ENCODE measurements at regions not wholly inside any gene's neighbourhood (a gene's known extent, or its start where the extent isn't known, plus 50 kb on each side); places are given as distances from the start of the nearest gene placed in this dataset.

- DNase-seq = no peak
- no peak overlapping the region for H3K4me3 Mint-ChIP-seq
- H3K27ac Mint-ChIP-seq = no peak overlapping the region
- peaks cover 14% of the 10 kb centered on the region for H3K4me1 Mint-ChIP-seq
- peaks cover 3% of the 10 kb centered on the region for H3K9me3 Mint-ChIP-seq
- no peak for TF ChIP-seq CTCF (IDR thresholded peaks at IDR 0.05)
- no peaks in the 10 kb centered on the region for H3K36me3 Mint-ChIP-seq (ENCODE audit: low read depth)
- peaks cover 3% of the 10 kb centered on the region for H3K27me3 Mint-ChIP-seq (ENCODE audit: low read depth, poor library complexity)
These were observed 98.7 kb upstream of the DAB1 start for GRCh38 chr1:57522575-57522974.

DNA sequence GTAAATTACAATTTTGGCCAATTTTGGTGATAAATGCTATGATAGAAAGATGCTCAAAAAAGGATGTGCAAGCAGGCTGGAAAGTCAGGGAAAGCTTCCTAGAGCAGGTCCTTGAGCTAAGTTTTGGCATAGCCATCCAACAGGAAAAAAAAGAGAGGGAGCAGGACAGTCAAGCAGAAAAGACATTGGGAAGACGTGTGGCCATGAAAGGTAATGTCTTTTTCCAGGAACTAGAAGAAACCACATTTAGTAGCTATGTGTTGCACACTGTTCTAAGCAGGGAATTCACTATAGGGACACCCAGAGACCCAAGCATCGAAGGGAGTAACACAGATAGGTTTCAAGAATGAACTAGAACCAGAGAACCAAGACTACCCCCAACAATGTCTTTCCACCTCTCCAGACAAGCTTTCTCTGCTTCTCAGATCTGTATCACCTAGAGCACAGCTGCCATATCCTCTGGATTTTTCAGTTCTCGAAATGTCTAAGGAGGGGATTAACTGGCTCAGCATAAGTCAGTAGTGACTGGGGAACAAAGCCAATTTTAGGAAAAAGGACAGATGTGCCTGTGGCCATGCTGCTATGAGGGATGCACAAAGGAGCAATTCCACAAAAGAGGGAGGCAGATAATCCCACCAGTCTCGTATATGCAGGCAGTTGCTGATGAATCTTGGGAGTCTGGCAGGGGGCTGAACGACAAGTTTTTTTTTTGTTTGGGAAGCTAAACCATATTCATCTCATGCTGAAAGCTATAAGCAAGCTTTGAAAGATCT, 97.1 kb upstream of the DAB1 start:
- no peak overlapping the region for H3K27ac Mint-ChIP-seq
- H3K4me1 Mint-ChIP-seq = peaks cover 15% of the 10 kb centered on the region
- DNase-seq = no peak
- H3K4me3 Mint-ChIP-seq = no peak overlapping the region
- peaks cover 3% of the 10 kb centered on the region for H3K27me3 Mint-ChIP-seq (ENCODE audit: low read depth, poor library complexity)
- H3K36me3 Mint-ChIP-seq (ENCODE audit: low read depth) = no peaks in the 10 kb centered on the region
- no peaks in the 10 kb centered on the region for H3K9me3 Mint-ChIP-seq
- TF ChIP-seq CTCF (IDR thresholded peaks at IDR 0.05) = no peak

- no peak overlapping the region for H3K27ac Mint-ChIP-seq
- DNase-seq = no peak
- no peaks in the 10 kb centered on the region for H3K9me3 Mint-ChIP-seq
These were observed 94.6 kb upstream of the DAB1 start for GRCh38 chr1:57518496-57518895.

GRCh38 chr1:57517587-57518374, 93.9 kb upstream of the DAB1 start:
- DNase-seq = no peak
- H3K9me3 Mint-ChIP-seq = no peaks in the 10 kb centered on the region
- no peaks in the 10 kb centered on the region for H3K36me3 Mint-ChIP-seq (ENCODE audit: low read depth)
- peaks cover 15% of the 10 kb centered on the region for H3K4me1 Mint-ChIP-seq
- no peak overlapping the region for H3K4me3 Mint-ChIP-seq
- no peak for TF ChIP-seq CTCF (IDR thresholded peaks at IDR 0.05)
- no peak overlapping the region for H3K27ac Mint-ChIP-seq
- H3K27me3 Mint-ChIP-seq (ENCODE audit: low read depth, poor library complexity) = peaks cover 7% of the 10 kb centered on the region

More at GRCh38 chr1:57518496-57518895, 94.6 kb upstream of the DAB1 start:
- Mint-ChIP-seq H3K27me3 (ENCODE audit: low read depth, poor library complexity) (peaks cover 3% of the 10 kb centered on the region), H3K36me3 (ENCODE audit: low read depth) (no peaks in the 10 kb centered on the region), H3K4me1 (peaks cover 15% of the 10 kb centered on the region), H3K4me3 (no peak overlapping the region)
- TF ChIP-seq CTCF (IDR thresholded peaks at IDR 0.05) = no peak

- TF ChIP-seq CTCF (IDR thresholded peaks at IDR 0.05) = no peak
- H3K27me3 Mint-ChIP-seq (ENCODE audit: low read depth, poor library complexity) = peaks cover 4% of the 10 kb centered on the region
- no peaks in the 10 kb centered on the region for H3K9me3 Mint-ChIP-seq
- H3K4me3 Mint-ChIP-seq = no peak overlapping the region
- no peaks in the 10 kb centered on the region for H3K36me3 Mint-ChIP-seq (ENCODE audit: low read depth)
- DNase-seq = no peak
- H3K27ac Mint-ChIP-seq = no peak overlapping the region
- no peaks in the 10 kb centered on the region for H3K4me1 Mint-ChIP-seq
These were observed 88.5 kb upstream of the DAB1 start for GRCh38 chr1:57512386-57512785.

All from nephron progenitor cell (in vitro differentiated cells).